Parathyroid adenoma (tissue), 2 donors: ENCODE measurements at regions not wholly inside any gene's neighbourhood (a gene's known extent, or its start where the extent isn't known, plus 50 kb on each side); places are given as distances from the start of the nearest gene placed in this dataset.
"Not testable (repeated sequence)": the region's sequence is repeated elsewhere in the genome, so short reads cannot be mapped to it uniquely, and the experiment has no call there.

ENCODE experiments used
- H2AFZ ChIP-seq: fragments of 300-600 bp; sonication (generic); one replicate; pipeline ENCODE4 v1.7.0; 2017; ENCODE audit warnings: antibody characterized with exemption, mild to moderate bottlenecking
- H3K27ac ChIP-seq: fragments of 300-600 bp; sonication (generic); one replicate; pipeline ENCODE4 v1.7.0; 2017
- H3K27me3 ChIP-seq: fragments of 300-600 bp; sonication (generic); one replicate; pipeline ENCODE4 v1.7.0; 2017; ENCODE audit warnings: low read length; ENCODE audit not compliant: control insufficient read depth, insufficient read depth
- H3K36me3 ChIP-seq: fragments of 300-600 bp; sonication (generic); one replicate; pipeline ENCODE4 v1.7.0; 2017; ENCODE audit warnings: low read length; ENCODE audit not compliant: control insufficient read depth, insufficient read depth
- H3K4me1 ChIP-seq: fragments of 300-600 bp; sonication (generic); one replicate; pipeline ENCODE4 v1.7.0; 2017; ENCODE audit warnings: control low read depth
- H3K4me2 ChIP-seq: fragments of 300-600 bp; sonication (generic); one replicate; pipeline ENCODE4 v1.7.0; 2017; ENCODE audit warnings: low read length
- H3K4me3 ChIP-seq: fragments of 300-600 bp; sonication (generic); one replicate; pipeline ENCODE4 v1.7.0; 2017; ENCODE audit warnings: low read depth, low read length
- H3K79me2 ChIP-seq: fragments of 300-600 bp; sonication (generic); one replicate; pipeline ENCODE4 v1.7.0; 2017; ENCODE audit warnings: control low read depth
- H3K9ac ChIP-seq: fragments of 300-600 bp; sonication (generic); one replicate; pipeline ENCODE4 v1.7.0; 2017; ENCODE audit warnings: mild to moderate bottlenecking
- H3K9me3 ChIP-seq: fragments of 300-600 bp; sonication (generic); one replicate; pipeline ENCODE4 v1.7.0; 2017; ENCODE audit warnings: low read length; ENCODE audit not compliant: control insufficient read depth
- CTCF ChIP-seq: fragments of 300-600 bp; sonication (generic); IDR thresholded peaks from one replicate; pipeline ENCODE4 v1.7.0; 2017; ENCODE audit warnings: antibody characterized with exemption, mild to moderate bottlenecking
- donor health status: primary hyperparathyroidism.

DNA sequence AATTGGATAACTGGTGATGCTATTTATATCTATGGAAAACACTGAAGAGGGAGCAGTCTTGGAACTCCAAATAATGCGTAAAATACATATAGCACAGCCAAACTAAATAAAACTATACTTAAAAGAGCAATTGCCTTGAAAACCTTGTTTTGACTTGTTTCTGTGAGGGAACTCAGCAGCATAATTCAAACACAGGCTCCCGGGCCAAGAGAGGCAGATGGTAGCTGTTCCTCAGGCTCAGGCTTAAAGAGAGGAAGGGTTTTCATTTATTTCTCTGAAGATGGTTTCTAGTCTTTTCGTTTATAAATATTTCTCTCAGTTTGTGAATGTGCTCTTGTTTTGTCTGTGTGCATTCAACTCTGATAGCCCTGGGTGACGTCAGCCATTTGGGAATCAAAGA lies 82.4 kb downstream of the FANCF start:
- no peaks in the 10 kb centered on the region for H3K79me2 ChIP-seq
- no peak overlapping the region for H3K27ac ChIP-seq

GRCh38 chr11:22539821-22540256 lies 85.8 kb downstream of the FANCF start:
- H3K4me2 ChIP-seq: no peak overlapping the region
- H3K27ac ChIP-seq: no peak overlapping the region
- no peak overlapping the region for H3K4me3 ChIP-seq
- no peaks in the 10 kb centered on the region for H3K27me3 ChIP-seq
- H2AFZ ChIP-seq: no peak overlapping the region
- no peaks in the 10 kb centered on the region for H3K9me3 ChIP-seq
- no peak overlapping the region for H3K9ac ChIP-seq
- peak; percentile 52 for TF ChIP-seq CTCF
- no peaks in the 10 kb centered on the region for H3K79me2 ChIP-seq
- no peaks in the 10 kb centered on the region for H3K36me3 ChIP-seq
- H3K4me1 ChIP-seq: peaks cover 7% of the 10 kb centered on the region

More for the DNA sequence above, 82.4 kb downstream of the FANCF start:
- H3K9ac ChIP-seq: no peak overlapping the region
- no peak overlapping the region for H2AFZ ChIP-seq
- no peak overlapping the region for H3K4me3 ChIP-seq
- no peak for TF ChIP-seq CTCF
- H3K36me3 ChIP-seq: no peaks in the 10 kb centered on the region
- no peaks in the 10 kb centered on the region for H3K9me3 ChIP-seq
- no peak overlapping the region for H3K4me2 ChIP-seq
- peaks cover 7% of the 10 kb centered on the region for H3K4me1 ChIP-seq
- no peaks in the 10 kb centered on the region for H3K27me3 ChIP-seq

- no peak for TF ChIP-seq CTCF
These were observed 89.6 kb downstream of the FANCF start for GRCh38 chr11:22536071-22536470.

DNA sequence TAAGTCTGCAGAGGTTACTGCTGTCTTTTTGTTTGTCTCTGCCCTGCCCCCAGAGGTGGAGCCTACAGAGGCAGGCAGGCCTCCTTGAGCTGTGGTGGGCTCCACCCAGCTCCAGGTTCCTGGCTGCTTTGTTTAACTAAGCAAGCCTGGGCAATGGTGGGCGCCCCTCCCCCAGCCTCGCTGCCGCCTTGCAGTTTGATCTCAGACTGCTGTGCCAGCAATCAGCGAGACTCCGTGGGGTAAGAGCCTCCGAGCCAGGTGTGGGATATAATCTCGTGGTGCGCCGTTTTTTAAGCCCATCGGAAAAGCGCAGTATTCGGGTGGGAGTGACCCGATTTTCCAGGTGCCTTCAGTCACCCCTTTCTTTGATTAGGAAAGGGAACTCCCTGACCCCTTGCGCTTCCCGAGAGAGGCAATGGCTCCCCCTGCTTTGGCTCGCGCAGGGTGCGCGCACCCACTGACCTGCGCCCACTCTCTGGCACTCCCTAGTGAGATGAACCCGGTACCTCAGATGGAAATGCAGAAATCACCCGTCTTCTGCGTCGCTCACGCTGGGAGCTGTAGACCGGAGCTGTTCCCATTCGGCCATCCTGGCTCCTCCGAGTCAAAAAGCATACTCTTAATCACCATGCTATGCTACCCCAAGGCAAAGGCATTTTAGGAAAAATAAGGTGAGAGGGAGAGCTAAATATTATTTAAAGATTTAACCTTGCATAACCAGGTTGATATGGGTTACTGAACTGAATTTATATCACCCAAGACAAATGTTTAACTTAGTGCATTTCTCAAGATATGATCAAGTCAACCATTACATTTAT lies 96.8 kb downstream of the FANCF start:
- H3K36me3 ChIP-seq, H3K27me3 ChIP-seq, H3K4me2 ChIP-seq, H3K79me2 ChIP-seq, H3K4me1 ChIP-seq, H3K9me3 ChIP-seq, H3K4me3 ChIP-seq, H3K9ac ChIP-seq: not testable (repeated sequence)
- Histone ChIP-seq H2AFZ (peak overlapping the region; percentile 64), H3K27ac (peak overlapping the region; percentile 51)

More at GRCh38 chr11:22536071-22536470, 89.6 kb downstream of the FANCF start:
- Histone ChIP-seq H3K27me3 (no peaks in the 10 kb centered on the region), H3K4me1 (no peaks in the 10 kb centered on the region), H3K4me3 (no peak overlapping the region), H3K9ac (no peak overlapping the region), H3K79me2 (no peaks in the 10 kb centered on the region), H3K9me3 (no peaks in the 10 kb centered on the region), H3K27ac (no peak overlapping the region), H3K36me3 (no peaks in the 10 kb centered on the region), H3K4me2 (no peak overlapping the region), H2AFZ (no peak overlapping the region)

- no peak overlapping the region for H2AFZ ChIP-seq
- H3K27me3 ChIP-seq: no peaks in the 10 kb centered on the region
- no peaks in the 10 kb centered on the region for H3K4me1 ChIP-seq
- no peak overlapping the region for H3K27ac ChIP-seq
- no peak overlapping the region for H3K4me2 ChIP-seq
- H3K4me3 ChIP-seq: no peak overlapping the region
- H3K9ac ChIP-seq: no peak overlapping the region
- H3K36me3 ChIP-seq: no peaks in the 10 kb centered on the region
- TF ChIP-seq CTCF: no peak
- H3K79me2 ChIP-seq: no peaks in the 10 kb centered on the region
- H3K9me3 ChIP-seq: no peaks in the 10 kb centered on the region
These were observed 103.4 kb downstream of the FANCF start for GRCh38 chr11:22522225-22522624.
